HEK293 (cell line): ENCODE measurements at regions not wholly inside any gene's neighbourhood (a gene's known extent, or its start where the extent isn't known, plus 50 kb on each side); places are given as distances from the start of the nearest gene placed in this dataset.

Experiments
- ZNF423 ChIP-seq: fragments of 450-650 bp; formaldehyde crosslinking; IDR thresholded peaks from 2 replicates; pipeline ENCODE4 v1.5.1; 2016; ENCODE audit warnings: missing biosample characterization, missing genetic modification characterization
- ZNF585B ChIP-seq: fragments of 450-650 bp; formaldehyde crosslinking; IDR thresholded peaks from 2 replicates; pipeline ENCODE4 v1.5.1; 2016; ENCODE audit warnings: missing biosample characterization, missing genetic modification characterization
- TF ChIP-seq, protein P1 (sequence below): fragments of 450-650 bp; formaldehyde crosslinking; IDR thresholded peaks from 2 replicates; pipeline ENCODE4 v1.5.1; 2016; ENCODE audit warnings: missing biosample characterization, missing genetic modification characterization

DNA sequence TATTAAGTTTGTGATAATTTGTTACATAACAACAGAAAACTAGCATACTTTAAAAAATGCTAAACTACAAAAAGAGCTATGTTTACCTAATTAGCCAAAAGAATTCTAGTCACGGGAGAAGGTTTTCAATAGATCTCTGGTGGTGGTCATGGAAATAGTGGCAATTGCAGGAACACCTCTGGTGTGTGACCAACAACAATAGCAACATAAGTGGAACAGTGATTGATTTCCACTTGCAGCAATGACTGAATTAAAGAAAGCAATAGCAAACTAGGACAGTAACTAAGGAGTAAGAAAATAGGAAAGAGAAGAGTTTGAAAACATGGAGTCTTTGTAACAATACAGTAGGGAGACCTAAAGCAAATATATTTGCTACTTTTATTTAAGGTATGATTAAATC, 171.3 kb upstream of the ADGRL4 start:
- TF ChIP-seq, protein P1, sequence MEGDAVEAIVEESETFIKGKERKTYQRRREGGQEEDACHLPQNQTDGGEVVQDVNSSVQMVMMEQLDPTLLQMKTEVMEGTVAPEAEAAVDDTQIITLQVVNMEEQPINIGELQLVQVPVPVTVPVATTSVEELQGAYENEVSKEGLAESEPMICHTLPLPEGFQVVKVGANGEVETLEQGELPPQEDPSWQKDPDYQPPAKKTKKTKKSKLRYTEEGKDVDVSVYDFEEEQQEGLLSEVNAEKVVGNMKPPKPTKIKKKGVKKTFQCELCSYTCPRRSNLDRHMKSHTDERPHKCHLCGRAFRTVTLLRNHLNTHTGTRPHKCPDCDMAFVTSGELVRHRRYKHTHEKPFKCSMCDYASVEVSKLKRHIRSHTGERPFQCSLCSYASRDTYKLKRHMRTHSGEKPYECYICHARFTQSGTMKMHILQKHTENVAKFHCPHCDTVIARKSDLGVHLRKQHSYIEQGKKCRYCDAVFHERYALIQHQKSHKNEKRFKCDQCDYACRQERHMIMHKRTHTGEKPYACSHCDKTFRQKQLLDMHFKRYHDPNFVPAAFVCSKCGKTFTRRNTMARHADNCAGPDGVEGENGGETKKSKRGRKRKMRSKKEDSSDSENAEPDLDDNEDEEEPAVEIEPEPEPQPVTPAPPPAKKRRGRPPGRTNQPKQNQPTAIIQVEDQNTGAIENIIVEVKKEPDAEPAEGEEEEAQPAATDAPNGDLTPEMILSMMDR (tag by site-specific recombination): no peak
- TF ChIP-seq ZNF423 (tag by site-specific recombination) (no peak), ZNF585B (tag by site-specific recombination) (no peak)
